GF-D8 (cell line): ENCODE measurements at regions not wholly inside any gene's neighbourhood (a gene's known extent, or its start where the extent isn't known, plus 50 kb on each side); places are given as distances from the start of the nearest gene placed in this dataset.

Source experiments
- DNase-seq: peaks from one replicate; lab custom pipeline; 2025; lab: John Stamatoyannopoulos, UW

GRCh38 chr3:72303926-72304325, 519.0 kb upstream of the PROK2 start:
- DNase-seq = no peak

- no peak for DNase-seq
Measured at GRCh38 chr3:72301779-72302178, 516.8 kb upstream of the PROK2 start.

- no peak for DNase-seq
Measured at GRCh38 chr3:72300621-72301020, 515.7 kb upstream of the PROK2 start.

GRCh38 chr3:72299823-72300222, 514.9 kb upstream of the PROK2 start:
- DNase-seq = no peak

GRCh38 chr3:72299321-72299802, 514.4 kb upstream of the PROK2 start:
- no peak for DNase-seq

- no peak for DNase-seq
Measured at GRCh38 chr3:72298201-72299152, 513.5 kb upstream of the PROK2 start.

GRCh38 chr3:72297481-72297880, 512.5 kb upstream of the PROK2 start:
- no peak for DNase-seq

- no peak for DNase-seq
Measured at GRCh38 chr3:72296477-72297111, 511.6 kb upstream of the PROK2 start.

- DNase-seq = no peak
Measured at GRCh38 chr3:72295962-72296450, 511.1 kb upstream of the PROK2 start.

GRCh38 chr3:72295276-72295961, 510.5 kb upstream of the PROK2 start:
- DNase-seq = no peak

GRCh38 chr3:72290859-72291638, 506.1 kb upstream of the PROK2 start:
- DNase-seq = no peak

- DNase-seq = no peak
Measured at GRCh38 chr3:72289692-72290071, 504.7 kb upstream of the PROK2 start.

- DNase-seq = no peak
Measured at GRCh38 chr3:72288955-72289691, 504.2 kb upstream of the PROK2 start.

GRCh38 chr3:72287956-72288355, 503.0 kb upstream of the PROK2 start:
- no peak for DNase-seq

- DNase-seq = no peak
Measured at GRCh38 chr3:72285502-72285901, 500.6 kb upstream of the PROK2 start.

- DNase-seq = no peak
Measured at GRCh38 chr3:72284471-72284870, 499.5 kb upstream of the PROK2 start.

- no peak for DNase-seq
Measured at GRCh38 chr3:72282918-72283317, 498.0 kb upstream of the PROK2 start.

GRCh38 chr3:72281551-72281950, 496.6 kb upstream of the PROK2 start:
- no peak for DNase-seq

- no peak for DNase-seq
Measured at GRCh38 chr3:72280876-72281275, 495.9 kb upstream of the PROK2 start.

- DNase-seq = no peak
Measured at GRCh38 chr3:72279631-72280041, 494.7 kb upstream of the PROK2 start.

- no peak for DNase-seq
Measured at GRCh38 chr3:72279068-72279604, 494.2 kb upstream of the PROK2 start.
